Neural progenitor cell (in vitro differentiated cells): ENCODE measurements at regions not wholly inside any gene's neighbourhood (a gene's known extent, or its start where the extent isn't known, plus 50 kb on each side); places are given as distances from the start of the nearest gene placed in this dataset.
"Not testable (repeated sequence)": the region's sequence is repeated elsewhere in the genome, so short reads cannot be mapped to it uniquely, and the experiment has no call there.

ENCODE experiments used
- DNase-seq: peaks from one replicate; pipeline ENCODE4 v3.0.0-alpha.2; 2016; ENCODE audit warnings: low spot score
- H2AFZ ChIP-seq: fragments of 200-600 bp; sonication (generic); replicated peaks from 2 replicates; pipeline ENCODE4 v1.6.1; 2016; ENCODE audit warnings: antibody characterized with exemption
- H3F3A ChIP-seq: fragments of 200-600 bp; sonication (generic); 2 replicates; pipeline ENCODE4 v1.6.1; 2016; ENCODE audit warnings: antibody characterized with exemption, low read depth
- H3K27ac ChIP-seq: fragments of 200-600 bp; sonication (generic); 2 replicates; pipeline ENCODE4 v1.5.1; 2016; ENCODE audit warnings: mild to moderate bottlenecking
- H3K27me3 ChIP-seq: fragments of 200-600 bp; sonication (generic); 2 replicates; pipeline ENCODE4 v1.6.1; 2016; ENCODE audit warnings: mild to moderate bottlenecking, moderate library complexity
- H3K36me3 ChIP-seq: fragments of 200-600 bp; sonication (generic); 2 replicates; pipeline ENCODE4 v1.5.1; 2016
- H3K4me1 ChIP-seq: fragments of 200-600 bp; sonication (generic); 2 replicates; pipeline ENCODE4 v1.6.1; 2016; ENCODE audit warnings: mixed run types
- H3K4me2 ChIP-seq: fragments of 200-600 bp; sonication (generic); 2 replicates; pipeline ENCODE4 v1.6.1; 2016
- H3K4me3 ChIP-seq: fragments of 200-600 bp; sonication (generic); 2 replicates; pipeline ENCODE4 v1.5.1; 2016
- H3K79me2 ChIP-seq: fragments of 200-600 bp; sonication (generic); 2 replicates; pipeline ENCODE4 v1.6.1; 2016; ENCODE audit warnings: low read depth
- H3K9ac ChIP-seq: fragments of 200-600 bp; sonication (generic); 2 replicates; pipeline ENCODE4 v1.6.1; 2016
- H3K9me3 ChIP-seq: fragments of 200-600 bp; sonication (generic); 2 replicates; pipeline ENCODE4 v1.5.1; 2016; ENCODE audit warnings: low read depth
- H4K20me1 ChIP-seq: fragments of 200-600 bp; sonication (generic); 2 replicates; pipeline ENCODE4 v1.6.1; 2016; ENCODE audit warnings: low read depth
- H3K27ac Mint-ChIP-seq: 3 replicates; pipeline ENCODE4 v1.8.0; 2021; ENCODE audit warnings: mixed read lengths
- H3K27me3 Mint-ChIP-seq: 2 replicates; pipeline ENCODE4 v1.8.0; 2022; ENCODE audit warnings: low read depth, mild to moderate bottlenecking, inconsistent platforms, moderate library complexity, mixed read lengths; ENCODE audit not compliant: insufficient read depth
- H3K36me3 Mint-ChIP-seq: 3 replicates; pipeline ENCODE4 v1.8.0; 2021; ENCODE audit warnings: mixed read lengths
- H3K4me1 Mint-ChIP-seq: 3 replicates; pipeline ENCODE4 v1.8.0; 2021; ENCODE audit warnings: mixed read lengths
- H3K4me3 Mint-ChIP-seq: 3 replicates; pipeline ENCODE4 v1.8.0; 2021; ENCODE audit warnings: mild to moderate bottlenecking, moderate library complexity, mixed read lengths
- H3K9me3 Mint-ChIP-seq: 3 replicates; pipeline ENCODE4 v1.8.0; 2020; ENCODE audit warnings: mixed read lengths
- EZH2 ChIP-seq: fragments of 200-600 bp; sonication (generic); IDR thresholded peaks from 2 replicates; pipeline ENCODE4 v1.6.1; 2017; ENCODE audit warnings: antibody characterized with exemption, mild to moderate bottlenecking, moderate library complexity
- EZH2phosphoT487 ChIP-seq: fragments of 200-600 bp; sonication (generic); IDR thresholded peaks from 2 replicates; pipeline ENCODE4 v1.6.1; 2017; ENCODE audit warnings: antibody characterized with exemption
- TF ChIP-seq, protein P1 (sequence below): fragments of 200-600 bp; sonication (generic); IDR thresholded peaks from 2 replicates; pipeline ENCODE4 v1.5.1; 2017; ENCODE audit warnings: antibody characterized with exemption, mild to moderate bottlenecking

DNA sequence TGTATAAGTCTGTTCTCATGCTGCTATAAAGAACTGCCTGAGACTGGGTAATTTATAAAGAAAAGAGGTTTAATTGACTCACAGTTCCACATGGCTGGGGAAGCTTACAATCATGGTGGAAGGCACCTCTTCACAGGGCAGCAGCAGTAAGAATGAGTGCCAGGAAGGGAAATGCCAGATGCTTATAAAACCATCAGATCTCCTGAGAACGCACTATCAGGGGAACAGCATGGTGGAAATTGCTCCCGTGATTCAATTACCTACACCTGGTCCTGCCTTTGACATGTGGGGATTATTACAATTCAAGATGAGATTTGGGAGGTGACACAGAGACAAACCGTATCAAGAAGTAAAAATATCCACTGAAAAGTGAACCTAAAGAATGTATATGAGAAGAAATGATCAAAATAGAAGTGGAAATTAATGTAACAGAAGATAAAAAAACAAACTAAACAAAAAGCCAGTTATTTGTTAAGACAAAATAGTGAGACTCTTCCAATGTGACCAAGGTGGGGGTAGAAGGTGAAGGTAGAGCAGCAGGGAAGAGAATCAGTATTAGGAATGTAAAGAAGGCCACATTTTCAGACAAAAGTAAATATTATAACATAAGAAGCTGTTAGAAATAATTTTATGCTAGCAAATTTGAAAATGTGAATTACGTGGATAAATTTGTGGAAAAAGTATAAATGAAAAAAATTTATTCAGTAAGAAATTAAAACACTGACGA, 372.9 kb downstream of the NKX6-1 start:
- TF ChIP-seq EZH2 (no peak), EZH2phosphoT487 (no peak)
- TF ChIP-seq, protein P1, sequence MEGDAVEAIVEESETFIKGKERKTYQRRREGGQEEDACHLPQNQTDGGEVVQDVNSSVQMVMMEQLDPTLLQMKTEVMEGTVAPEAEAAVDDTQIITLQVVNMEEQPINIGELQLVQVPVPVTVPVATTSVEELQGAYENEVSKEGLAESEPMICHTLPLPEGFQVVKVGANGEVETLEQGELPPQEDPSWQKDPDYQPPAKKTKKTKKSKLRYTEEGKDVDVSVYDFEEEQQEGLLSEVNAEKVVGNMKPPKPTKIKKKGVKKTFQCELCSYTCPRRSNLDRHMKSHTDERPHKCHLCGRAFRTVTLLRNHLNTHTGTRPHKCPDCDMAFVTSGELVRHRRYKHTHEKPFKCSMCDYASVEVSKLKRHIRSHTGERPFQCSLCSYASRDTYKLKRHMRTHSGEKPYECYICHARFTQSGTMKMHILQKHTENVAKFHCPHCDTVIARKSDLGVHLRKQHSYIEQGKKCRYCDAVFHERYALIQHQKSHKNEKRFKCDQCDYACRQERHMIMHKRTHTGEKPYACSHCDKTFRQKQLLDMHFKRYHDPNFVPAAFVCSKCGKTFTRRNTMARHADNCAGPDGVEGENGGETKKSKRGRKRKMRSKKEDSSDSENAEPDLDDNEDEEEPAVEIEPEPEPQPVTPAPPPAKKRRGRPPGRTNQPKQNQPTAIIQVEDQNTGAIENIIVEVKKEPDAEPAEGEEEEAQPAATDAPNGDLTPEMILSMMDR: no peak
- H3K36me3 ChIP-seq: no peaks in the 10 kb centered on the region
- no peaks in the 10 kb centered on the region for H3K9me3 ChIP-seq
- no peaks in the 10 kb centered on the region for H4K20me1 ChIP-seq
- peaks cover 8% of the 10 kb centered on the region for H3K4me1 ChIP-seq
- no peaks in the 10 kb centered on the region for H3K79me2 ChIP-seq
- no peak overlapping the region for H3K27ac ChIP-seq
- peak overlapping the region; percentile 60 for H3K4me3 ChIP-seq
- no peak overlapping the region for H3K9ac ChIP-seq
- peak overlapping the region; percentile 27 for H3K4me3 Mint-ChIP-seq
- H3K36me3 Mint-ChIP-seq: no peaks in the 10 kb centered on the region
- H3K27me3 Mint-ChIP-seq: no peaks in the 10 kb centered on the region
- no peaks in the 10 kb centered on the region for H3F3A ChIP-seq
- H3K27ac Mint-ChIP-seq: no peak overlapping the region
- no peak for DNase-seq
- peak overlapping the region; percentile 96 for H2AFZ ChIP-seq
- H3K4me2 ChIP-seq: peak overlapping the region; percentile 70
- H3K27me3 ChIP-seq: no peaks in the 10 kb centered on the region
- H3K4me1 Mint-ChIP-seq: peaks cover 4% of the 10 kb centered on the region
- peaks cover 6% of the 10 kb centered on the region for H3K9me3 Mint-ChIP-seq

DNA sequence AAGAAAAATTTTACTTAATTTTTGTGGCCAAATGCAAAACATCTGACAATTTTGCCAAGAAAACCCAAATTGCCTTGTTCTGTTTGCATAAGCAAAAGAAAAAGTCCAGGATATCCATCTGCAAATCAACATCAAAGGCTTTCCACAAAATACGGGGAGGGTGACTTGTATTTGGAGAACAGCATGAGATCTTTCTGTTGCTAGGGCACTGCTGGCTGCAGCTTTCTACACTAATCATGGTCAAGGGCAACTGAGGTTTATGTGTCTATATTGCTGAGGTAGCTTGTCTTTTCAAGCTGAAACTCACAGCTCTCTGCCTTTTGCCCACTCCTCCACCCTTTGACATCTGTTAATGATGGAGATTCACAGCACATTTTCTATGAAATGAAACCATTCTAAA, 389.1 kb downstream of the NKX6-1 start:
- no peak overlapping the region for H3K4me3 Mint-ChIP-seq
- no peak overlapping the region for H3K4me3 ChIP-seq
- H3K27me3 ChIP-seq: no peaks in the 10 kb centered on the region
- H3K79me2 ChIP-seq: no peaks in the 10 kb centered on the region
- peaks cover 12% of the 10 kb centered on the region for H3K9me3 Mint-ChIP-seq
- no peak overlapping the region for H2AFZ ChIP-seq
- no peak overlapping the region for H3K27ac ChIP-seq
- H3K4me2 ChIP-seq: no peak overlapping the region
- H3K36me3 Mint-ChIP-seq: peaks cover 3% of the 10 kb centered on the region
- H3K4me1 ChIP-seq: no peaks in the 10 kb centered on the region
- peaks cover 2% of the 10 kb centered on the region for H3K27me3 Mint-ChIP-seq
- no peaks in the 10 kb centered on the region for H3K36me3 ChIP-seq
- no peak for DNase-seq
- H3K27ac Mint-ChIP-seq: no peak overlapping the region
- no peaks in the 10 kb centered on the region for H3K9me3 ChIP-seq
- no peaks in the 10 kb centered on the region for H4K20me1 ChIP-seq
- no peaks in the 10 kb centered on the region for H3F3A ChIP-seq
- H3K4me1 Mint-ChIP-seq: peaks cover 19% of the 10 kb centered on the region
- H3K9ac ChIP-seq: no peak overlapping the region
- no peak for TF ChIP-seq EZH2phosphoT487
- no peak for TF ChIP-seq EZH2
- TF ChIP-seq, protein P1: no peak

DNA sequence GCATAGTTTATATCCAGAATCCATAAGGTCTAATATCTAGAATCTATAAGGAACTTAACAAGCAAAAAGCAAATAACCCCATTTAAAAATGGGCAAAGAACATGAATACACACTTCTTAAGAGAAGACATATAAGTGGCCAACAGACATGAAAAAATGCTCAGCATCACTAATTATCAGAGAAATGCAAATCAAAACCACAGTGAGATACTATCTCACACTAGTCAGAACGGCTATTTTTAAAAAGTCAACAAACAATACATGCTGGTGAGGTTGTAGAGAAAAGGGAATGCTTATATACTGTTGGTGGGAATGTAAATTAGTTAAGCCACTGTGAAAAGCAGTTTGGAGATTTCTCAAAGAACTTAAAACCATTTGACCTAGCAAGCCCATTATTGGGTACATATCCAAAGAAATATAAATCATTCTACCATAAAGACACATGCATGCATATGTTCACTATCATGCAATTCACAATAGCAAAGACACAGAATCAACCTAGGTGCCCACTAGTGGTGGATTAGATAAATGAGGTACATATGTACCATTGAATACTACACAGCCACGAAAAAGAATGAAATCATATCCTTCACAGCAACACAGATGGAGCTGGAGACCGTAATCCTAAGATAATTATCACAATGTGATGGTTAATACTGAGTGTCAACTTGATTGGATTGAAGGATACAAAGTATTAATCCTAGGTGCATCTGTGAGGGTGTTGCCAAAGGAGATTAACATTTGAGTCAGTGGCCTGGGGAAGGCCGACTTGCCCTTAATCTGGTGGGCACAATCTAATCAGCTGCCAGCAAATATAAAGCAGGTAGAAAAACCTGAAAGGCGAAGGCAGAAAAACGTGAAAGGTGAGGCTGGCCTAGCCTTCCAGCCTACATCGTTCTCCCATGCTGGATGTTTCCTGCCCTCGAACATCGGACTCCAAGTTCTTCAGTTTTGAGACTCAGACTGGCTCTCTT, 397.2 kb downstream of the NKX6-1 start:
- not testable (repeated sequence) for H3K36me3 ChIP-seq, H3F3A ChIP-seq, H3K4me1 Mint-ChIP-seq, DNase-seq, H3K4me2 ChIP-seq, H3K27me3 ChIP-seq, H3K27ac Mint-ChIP-seq, H3K27me3 Mint-ChIP-seq, H3K9me3 Mint-ChIP-seq, H3K27ac ChIP-seq, H3K4me3 Mint-ChIP-seq, H3K79me2 ChIP-seq, H2AFZ ChIP-seq, H3K4me3 ChIP-seq, H3K36me3 Mint-ChIP-seq, H3K9ac ChIP-seq, H4K20me1 ChIP-seq, H3K9me3 ChIP-seq
- H3K4me1 ChIP-seq: peaks cover 15% of the 10 kb centered on the region
